HL-60 (cell line): ENCODE measurements at regions not wholly inside any gene's neighbourhood (a gene's known extent, or its start where the extent isn't known, plus 50 kb on each side); places are given as distances from the start of the nearest gene placed in this dataset.

Source experiments
- DNase-seq, 2 experiments: peaks; one replicate each; pipeline ENCODE4 v3.0.0-alpha.2; 2010 to 2020; ENCODE audit warnings: low read depth in 1 of 2, low spot score in 1 of 2
- H3K27ac ChIP-seq: fragments of 250-450 bp; sonication (Bioruptor Pico); replicated peaks from 2 replicates; pipeline ENCODE4 v1.5.1; 2020; ENCODE audit warnings: mild to moderate bottlenecking, moderate library complexity
- H3K27me3 ChIP-seq: fragments of 250-450 bp; sonication (Bioruptor Pico); 2 replicates; pipeline ENCODE4 v1.5.1; 2021; ENCODE audit warnings: mild to moderate bottlenecking, moderate library complexity; ENCODE audit not compliant: insufficient read depth, poor library complexity, severe bottlenecking
- H3K4me3 ChIP-seq: replicated peaks from 2 replicates; pipeline ENCODE4 v1.5.1; 2011; ENCODE audit warnings: mild to moderate bottlenecking, control low read depth, low read length; ENCODE audit not compliant: insufficient read depth
- GABPA ChIP-seq: IDR thresholded peaks from 2 replicates; pipeline ENCODE4 v1.6.1; 2012; ENCODE audit warnings: low read depth
- POLR2AphosphoS5 ChIP-seq: IDR thresholded peaks from 2 replicates; pipeline ENCODE4 v1.6.1; 2012; ENCODE audit warnings: low read depth
- SPI1 ChIP-seq: IDR thresholded peaks from 2 replicates; pipeline ENCODE4 v1.6.1; 2012; ENCODE audit warnings: low read depth, mild to moderate bottlenecking, borderline replicate concordance
- TF ChIP-seq, protein P1 (sequence below): IDR thresholded peaks from 2 replicates; pipeline ENCODE4 v1.6.1; 2012; ENCODE audit warnings: low read depth; ENCODE audit not compliant: insufficient replicate concordance
- TF ChIP-seq, protein P2 (sequence below): IDR thresholded peaks from one replicate; pipeline ENCODE4 v1.5.1; 2011; ENCODE audit warnings: low read length, control low read depth, inconsistent platforms; ENCODE audit not compliant: insufficient read depth

DNA sequence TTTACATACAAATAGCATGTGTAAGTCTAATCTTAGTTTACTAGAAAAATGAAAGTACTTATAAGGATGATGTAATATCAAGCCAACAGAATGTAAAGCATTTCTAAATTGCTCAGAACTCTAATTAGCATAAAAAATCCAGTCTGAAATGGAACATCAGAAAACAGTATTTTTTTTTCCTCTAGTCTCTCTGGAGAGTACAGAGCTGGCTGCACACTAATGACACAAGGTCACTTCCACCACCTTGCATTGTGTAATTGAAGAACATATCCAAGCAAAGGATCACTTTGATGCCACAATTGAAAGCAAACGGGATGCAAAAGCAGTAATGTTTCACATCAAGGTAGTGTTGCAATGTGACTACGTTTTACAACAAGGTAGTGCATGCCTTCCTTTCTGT lies 548.0 kb upstream of the LUZP2 start:
- no peaks in the 10 kb centered on the region for H3K27me3 ChIP-seq
- DNase-seq: no peak
- TF ChIP-seq GABPA (no peak), POLR2AphosphoS5 (no peak), SPI1 (no peak)
- TF ChIP-seq, protein P1, sequence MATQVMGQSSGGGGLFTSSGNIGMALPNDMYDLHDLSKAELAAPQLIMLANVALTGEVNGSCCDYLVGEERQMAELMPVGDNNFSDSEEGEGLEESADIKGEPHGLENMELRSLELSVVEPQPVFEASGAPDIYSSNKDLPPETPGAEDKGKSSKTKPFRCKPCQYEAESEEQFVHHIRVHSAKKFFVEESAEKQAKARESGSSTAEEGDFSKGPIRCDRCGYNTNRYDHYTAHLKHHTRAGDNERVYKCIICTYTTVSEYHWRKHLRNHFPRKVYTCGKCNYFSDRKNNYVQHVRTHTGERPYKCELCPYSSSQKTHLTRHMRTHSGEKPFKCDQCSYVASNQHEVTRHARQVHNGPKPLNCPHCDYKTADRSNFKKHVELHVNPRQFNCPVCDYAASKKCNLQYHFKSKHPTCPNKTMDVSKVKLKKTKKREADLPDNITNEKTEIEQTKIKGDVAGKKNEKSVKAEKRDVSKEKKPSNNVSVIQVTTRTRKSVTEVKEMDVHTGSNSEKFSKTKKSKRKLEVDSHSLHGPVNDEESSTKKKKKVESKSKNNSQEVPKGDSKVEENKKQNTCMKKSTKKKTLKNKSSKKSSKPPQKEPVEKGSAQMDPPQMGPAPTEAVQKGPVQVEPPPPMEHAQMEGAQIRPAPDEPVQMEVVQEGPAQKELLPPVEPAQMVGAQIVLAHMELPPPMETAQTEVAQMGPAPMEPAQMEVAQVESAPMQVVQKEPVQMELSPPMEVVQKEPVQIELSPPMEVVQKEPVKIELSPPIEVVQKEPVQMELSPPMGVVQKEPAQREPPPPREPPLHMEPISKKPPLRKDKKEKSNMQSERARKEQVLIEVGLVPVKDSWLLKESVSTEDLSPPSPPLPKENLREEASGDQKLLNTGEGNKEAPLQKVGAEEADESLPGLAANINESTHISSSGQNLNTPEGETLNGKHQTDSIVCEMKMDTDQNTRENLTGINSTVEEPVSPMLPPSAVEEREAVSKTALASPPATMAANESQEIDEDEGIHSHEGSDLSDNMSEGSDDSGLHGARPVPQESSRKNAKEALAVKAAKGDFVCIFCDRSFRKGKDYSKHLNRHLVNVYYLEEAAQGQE: no peak
- TF ChIP-seq, protein P2, sequence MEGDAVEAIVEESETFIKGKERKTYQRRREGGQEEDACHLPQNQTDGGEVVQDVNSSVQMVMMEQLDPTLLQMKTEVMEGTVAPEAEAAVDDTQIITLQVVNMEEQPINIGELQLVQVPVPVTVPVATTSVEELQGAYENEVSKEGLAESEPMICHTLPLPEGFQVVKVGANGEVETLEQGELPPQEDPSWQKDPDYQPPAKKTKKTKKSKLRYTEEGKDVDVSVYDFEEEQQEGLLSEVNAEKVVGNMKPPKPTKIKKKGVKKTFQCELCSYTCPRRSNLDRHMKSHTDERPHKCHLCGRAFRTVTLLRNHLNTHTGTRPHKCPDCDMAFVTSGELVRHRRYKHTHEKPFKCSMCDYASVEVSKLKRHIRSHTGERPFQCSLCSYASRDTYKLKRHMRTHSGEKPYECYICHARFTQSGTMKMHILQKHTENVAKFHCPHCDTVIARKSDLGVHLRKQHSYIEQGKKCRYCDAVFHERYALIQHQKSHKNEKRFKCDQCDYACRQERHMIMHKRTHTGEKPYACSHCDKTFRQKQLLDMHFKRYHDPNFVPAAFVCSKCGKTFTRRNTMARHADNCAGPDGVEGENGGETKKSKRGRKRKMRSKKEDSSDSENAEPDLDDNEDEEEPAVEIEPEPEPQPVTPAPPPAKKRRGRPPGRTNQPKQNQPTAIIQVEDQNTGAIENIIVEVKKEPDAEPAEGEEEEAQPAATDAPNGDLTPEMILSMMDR: no peak
- no peak overlapping the region for H3K27ac ChIP-seq
- H3K4me3 ChIP-seq: no peak overlapping the region

DNA sequence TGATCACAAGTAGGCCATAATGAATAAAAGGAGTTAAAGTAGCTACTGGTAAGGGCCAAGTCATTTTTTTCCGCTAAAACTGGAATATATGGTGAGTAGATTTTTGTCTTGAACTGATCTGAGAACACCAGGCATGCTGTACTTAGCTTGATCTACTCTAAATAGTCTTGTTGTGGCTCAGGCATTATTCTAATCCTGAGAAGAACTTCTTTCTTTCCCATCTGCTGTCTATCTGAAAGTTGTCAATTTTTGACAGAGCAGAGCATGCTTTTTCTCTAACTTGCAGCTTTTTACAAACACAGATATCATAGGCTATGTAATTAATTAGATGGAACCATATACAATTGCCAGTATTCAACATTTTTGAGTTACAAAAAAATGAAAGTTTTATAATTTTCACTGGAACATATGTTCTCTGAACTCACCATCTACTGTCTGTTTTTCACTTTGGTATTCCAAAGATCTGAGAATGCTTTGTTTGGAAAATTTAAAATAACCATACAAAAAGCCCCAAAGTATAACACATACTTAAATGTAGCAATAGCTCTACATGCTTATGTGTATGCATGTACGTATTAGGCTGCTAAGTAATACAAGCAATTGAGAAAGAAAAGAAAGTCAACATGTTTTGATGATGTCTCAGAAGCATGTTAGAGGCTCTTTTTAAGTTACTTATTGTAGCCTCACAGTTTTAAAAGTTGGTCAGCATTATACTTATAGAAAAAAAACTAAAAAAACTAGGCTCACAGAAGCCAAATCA lies 542.7 kb upstream of the LUZP2 start:
- no peak overlapping the region for H3K27ac ChIP-seq
- no peak for TF ChIP-seq POLR2AphosphoS5
- no peak for TF ChIP-seq GABPA
- TF ChIP-seq SPI1: no peak
- TF ChIP-seq, protein P1: no peak
- TF ChIP-seq, protein P2: no peak
- no peaks in the 10 kb centered on the region for H3K27me3 ChIP-seq
- no peak for DNase-seq
- no peak overlapping the region for H3K4me3 ChIP-seq

GRCh38 chr11:23954730-23955129 lies 542.1 kb upstream of the LUZP2 start:
- Histone ChIP-seq H3K27ac (no peak overlapping the region), H3K27me3 (no peaks in the 10 kb centered on the region), H3K4me3 (no peak overlapping the region)
- TF ChIP-seq GABPA: no peak
- TF ChIP-seq, protein P1: no peak
- TF ChIP-seq POLR2AphosphoS5: no peak
- TF ChIP-seq SPI1: no peak
- TF ChIP-seq, protein P2: no peak
- DNase-seq: no peak
